ENCODE measurements at regions not wholly inside any gene's neighbourhood (a gene's known extent, or its start where the extent isn't known, plus 50 kb on each side); places are given as distances from the start of the nearest gene placed in this dataset.

DNA sequence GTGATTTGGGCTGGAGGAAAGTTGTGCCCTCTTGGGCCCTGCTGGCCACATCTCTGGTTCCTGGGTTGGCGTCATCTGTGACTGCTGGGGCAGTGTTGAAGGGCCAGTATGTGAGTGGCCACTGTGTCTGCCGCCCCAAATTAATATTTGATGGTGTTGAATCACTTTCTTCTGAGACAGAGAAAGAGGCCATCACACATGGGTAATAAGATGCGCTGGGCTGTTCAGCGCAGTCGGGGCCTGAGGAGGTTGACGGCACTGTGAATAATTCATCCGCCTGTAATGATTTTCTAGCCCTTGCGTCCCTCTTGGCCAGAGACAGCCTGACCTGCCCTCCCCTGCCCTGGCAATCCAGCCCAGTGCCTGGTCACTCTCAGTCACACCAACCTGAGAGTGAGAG lies 56.2 kb upstream of the BEGAIN start:
- BruUV-seq (replicated peaks) = no TSS peak
- CTCF ChIA-PET = interaction anchor here (0.6 to 4.9 kb wide), 3 partner anchors 10 to 201 kb away, joined by 3 to 81 read pairs (median 5); no protein-coding TSS in a partner anchor
- TF ChIP-seq, protein P1, sequence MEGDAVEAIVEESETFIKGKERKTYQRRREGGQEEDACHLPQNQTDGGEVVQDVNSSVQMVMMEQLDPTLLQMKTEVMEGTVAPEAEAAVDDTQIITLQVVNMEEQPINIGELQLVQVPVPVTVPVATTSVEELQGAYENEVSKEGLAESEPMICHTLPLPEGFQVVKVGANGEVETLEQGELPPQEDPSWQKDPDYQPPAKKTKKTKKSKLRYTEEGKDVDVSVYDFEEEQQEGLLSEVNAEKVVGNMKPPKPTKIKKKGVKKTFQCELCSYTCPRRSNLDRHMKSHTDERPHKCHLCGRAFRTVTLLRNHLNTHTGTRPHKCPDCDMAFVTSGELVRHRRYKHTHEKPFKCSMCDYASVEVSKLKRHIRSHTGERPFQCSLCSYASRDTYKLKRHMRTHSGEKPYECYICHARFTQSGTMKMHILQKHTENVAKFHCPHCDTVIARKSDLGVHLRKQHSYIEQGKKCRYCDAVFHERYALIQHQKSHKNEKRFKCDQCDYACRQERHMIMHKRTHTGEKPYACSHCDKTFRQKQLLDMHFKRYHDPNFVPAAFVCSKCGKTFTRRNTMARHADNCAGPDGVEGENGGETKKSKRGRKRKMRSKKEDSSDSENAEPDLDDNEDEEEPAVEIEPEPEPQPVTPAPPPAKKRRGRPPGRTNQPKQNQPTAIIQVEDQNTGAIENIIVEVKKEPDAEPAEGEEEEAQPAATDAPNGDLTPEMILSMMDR (IDR thresholded peaks at IDR 0.05; ENCODE audit: unreplicated experiment) = no peak
- POLR2A ChIA-PET = no interaction called here
- no peak for DNase-seq (ENCODE audit: unreplicated experiment)
- H3K4me3 Mint-ChIP-seq (ENCODE audit: unreplicated experiment) = no peak overlapping the region
- peaks cover 4% of the 10 kb centered on the region for H3K4me1 Mint-ChIP-seq (ENCODE audit: insufficient read depth, unreplicated experiment)
- H3K36me3 Mint-ChIP-seq (ENCODE audit: insufficient read depth, unreplicated experiment) = no peaks in the 10 kb centered on the region
- H3K27ac Mint-ChIP-seq (ENCODE audit: low read depth, unreplicated experiment) = no peak overlapping the region
- no peaks in the 10 kb centered on the region for H3K27me3 Mint-ChIP-seq (ENCODE audit: insufficient read depth, unreplicated experiment)
- H3K9me3 Mint-ChIP-seq (ENCODE audit: unreplicated experiment) = no peaks in the 10 kb centered on the region
- intact Hi-C loops (cut with micrococcal nuclease) = loop anchor here (10.0 kb wide), 1 partner anchor 119 kb away; no protein-coding TSS in a partner anchor

DNA sequence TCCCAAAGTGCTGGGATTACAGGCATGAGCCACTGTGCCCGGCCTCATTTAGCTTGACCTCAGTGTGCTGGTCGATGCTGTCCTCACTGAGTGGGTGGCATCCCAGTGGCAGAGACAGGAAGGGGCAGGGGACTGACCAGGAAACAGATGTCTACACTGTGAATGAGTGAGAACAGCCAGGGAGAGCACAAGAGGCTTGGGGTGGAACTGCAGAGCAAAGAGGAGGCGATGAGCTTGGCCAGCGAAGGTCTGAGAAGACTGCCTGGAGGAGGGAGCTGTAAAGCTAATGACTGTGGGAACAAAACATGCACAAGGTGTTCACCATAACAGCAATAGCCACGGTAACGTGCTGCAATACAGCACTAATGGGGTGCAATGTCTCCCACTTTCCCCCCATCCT lies 57.2 kb upstream of the BEGAIN start:
- ChIA-PET CTCF (interaction anchor here (0.6 to 5.6 kb wide), 5 partner anchors 11 to 1052 kb away, joined by 3 to 103 read pairs (median 5); no protein-coding TSS in a partner anchor), POLR2A (interaction anchor here (0.6 kb wide), 2 partner anchors 204 kb away, joined by 3 read pairs; no protein-coding TSS in a partner anchor)
- H3K4me3 Mint-ChIP-seq (ENCODE audit: unreplicated experiment) = no peak overlapping the region
- DNase-seq (ENCODE audit: unreplicated experiment) = no peak
- no peak overlapping the region for H3K27ac Mint-ChIP-seq (ENCODE audit: low read depth, unreplicated experiment)
- TF ChIP-seq, protein P1 (IDR thresholded peaks at IDR 0.05; ENCODE audit: unreplicated experiment) = no peak
- no TSS peak for BruUV-seq (replicated peaks)
- no peaks in the 10 kb centered on the region for H3K9me3 Mint-ChIP-seq (ENCODE audit: unreplicated experiment)
- intact Hi-C loops (cut with micrococcal nuclease) = loop anchor here (10.0 kb wide), 1 partner anchor 120 kb away; no protein-coding TSS in a partner anchor
- H3K27me3 Mint-ChIP-seq (ENCODE audit: insufficient read depth, unreplicated experiment) = no peaks in the 10 kb centered on the region
- H3K36me3 Mint-ChIP-seq (ENCODE audit: insufficient read depth, unreplicated experiment) = no peaks in the 10 kb centered on the region
- peaks cover 5% of the 10 kb centered on the region for H3K4me1 Mint-ChIP-seq (ENCODE audit: insufficient read depth, unreplicated experiment)

DNA sequence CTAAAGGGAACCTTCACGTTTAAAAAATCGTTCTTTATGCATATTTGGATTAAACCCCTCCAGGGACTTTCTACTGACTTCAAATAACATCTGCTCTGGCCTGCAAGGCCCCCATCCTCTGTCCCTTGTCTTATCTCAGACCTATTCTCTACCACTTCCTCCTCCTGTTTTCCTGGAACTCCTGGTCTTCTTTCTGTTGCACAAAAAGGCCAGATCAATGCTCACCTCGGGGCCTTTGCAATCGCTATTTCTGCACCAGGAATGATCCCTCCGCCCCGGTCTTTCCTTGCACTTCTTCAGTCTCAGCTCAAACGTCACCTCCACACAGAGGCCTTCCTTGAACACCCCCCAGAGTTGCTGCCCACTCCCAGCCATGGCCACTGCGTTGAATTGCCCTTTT lies 57.6 kb upstream of the BEGAIN start:
- H3K4me1 Mint-ChIP-seq (ENCODE audit: insufficient read depth, unreplicated experiment) = peaks cover 5% of the 10 kb centered on the region
- H3K4me3 Mint-ChIP-seq (ENCODE audit: unreplicated experiment) = no peak overlapping the region
- no peak for DNase-seq (ENCODE audit: unreplicated experiment)
- CTCF ChIA-PET = interaction anchor here (0.6 to 5.6 kb wide), 12 partner anchors 11 to 1025 kb away, joined by 3 to 103 read pairs (median 5); no protein-coding TSS in a partner anchor
- H3K9me3 Mint-ChIP-seq (ENCODE audit: unreplicated experiment) = no peaks in the 10 kb centered on the region
- POLR2A ChIA-PET = interaction anchor here (0.6 kb wide), 1 partner anchor 205 kb away, joined by 3 read pairs; no protein-coding TSS in a partner anchor
- no peak overlapping the region for H3K27ac Mint-ChIP-seq (ENCODE audit: low read depth, unreplicated experiment)
- intact Hi-C loops (cut with micrococcal nuclease) = loop anchor here (1.0 to 10.0 kb wide), 4 partner anchors 120 to 259 kb away; no protein-coding TSS in a partner anchor
- H3K36me3 Mint-ChIP-seq (ENCODE audit: insufficient read depth, unreplicated experiment) = no peaks in the 10 kb centered on the region
- H3K27me3 Mint-ChIP-seq (ENCODE audit: insufficient read depth, unreplicated experiment) = no peaks in the 10 kb centered on the region
- BruUV-seq (replicated peaks) = no TSS peak
- TF ChIP-seq, protein P1 (IDR thresholded peaks at IDR 0.05; ENCODE audit: unreplicated experiment) = no peak

DNA sequence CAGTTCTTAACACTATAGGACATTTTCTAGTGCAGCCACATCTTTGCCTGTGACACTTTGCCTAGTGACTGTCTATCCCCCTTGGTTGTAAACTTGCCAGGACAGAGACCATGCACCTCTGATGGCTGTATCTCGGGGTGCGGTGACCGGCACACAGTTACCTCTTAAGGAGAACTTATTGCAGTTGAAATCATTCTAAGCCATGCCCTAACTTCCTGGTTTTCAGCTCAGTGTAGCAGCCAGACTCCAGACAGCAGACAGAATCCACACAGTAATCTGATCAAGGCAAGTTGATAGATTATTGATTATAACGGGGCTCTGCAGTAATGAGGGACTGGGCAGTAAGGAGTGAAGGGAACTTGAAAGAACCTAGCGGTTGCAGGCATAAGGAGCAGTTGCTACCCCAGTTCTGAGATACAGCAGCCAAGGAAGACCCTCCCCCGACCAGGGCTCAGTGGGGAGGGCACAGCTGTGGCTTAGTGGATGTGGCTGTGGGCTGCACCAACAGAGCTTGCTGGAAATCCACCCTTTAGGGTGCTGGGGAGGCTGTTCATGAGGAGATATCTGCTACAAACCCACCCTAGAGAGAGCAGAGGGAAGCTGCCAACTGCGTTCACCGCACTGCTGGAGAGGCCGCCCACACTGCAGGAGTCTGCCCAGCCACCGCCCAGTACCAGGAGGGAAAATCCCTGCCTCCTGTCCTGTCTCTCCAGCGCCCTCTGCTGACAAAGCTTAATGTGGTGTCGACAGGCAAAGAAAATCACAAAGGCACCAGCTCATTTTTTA lies 58.2 kb upstream of the BEGAIN start:
- ChIA-PET POLR2A (interaction anchor here (0.6 to 1.3 kb wide), 5 partner anchors 11 to 261 kb away, joined by 3 to 15 read pairs (median 5); no protein-coding TSS in a partner anchor), CTCF (interaction anchor here (0.6 to 5.6 kb wide), 37 partner anchors 9 to 1945 kb away, joined by 3 to 103 read pairs (median 3); no protein-coding TSS in a partner anchor)
- Mint-ChIP-seq H3K27ac (ENCODE audit: low read depth, unreplicated experiment) (no peak overlapping the region), H3K4me1 (ENCODE audit: insufficient read depth, unreplicated experiment) (peaks cover 5% of the 10 kb centered on the region), H3K36me3 (ENCODE audit: insufficient read depth, unreplicated experiment) (no peaks in the 10 kb centered on the region), H3K9me3 (ENCODE audit: unreplicated experiment) (no peaks in the 10 kb centered on the region), H3K27me3 (ENCODE audit: insufficient read depth, unreplicated experiment) (no peaks in the 10 kb centered on the region), H3K4me3 (ENCODE audit: unreplicated experiment) (no peak overlapping the region)
- no TSS peak for BruUV-seq (replicated peaks)
- TF ChIP-seq, protein P1 (IDR thresholded peaks at IDR 0.05; ENCODE audit: unreplicated experiment) = peak; percentile 82
- DNase-seq (ENCODE audit: unreplicated experiment) = peak; percentile 90
- intact Hi-C loops (cut with micrococcal nuclease) = loop anchor here (1.0 to 10.0 kb wide), 4 partner anchors 121 to 260 kb away; no protein-coding TSS in a partner anchor

Data from MCF 10A (cell line).